AG09309 (cell line): ENCODE measurements at regions not wholly inside any gene's neighbourhood (a gene's known extent, or its start where the extent isn't known, plus 50 kb on each side); places are given as distances from the start of the nearest gene placed in this dataset.

Experiments
- DNase-seq: peaks from one replicate; pipeline ENCODE4 v3.0.0-alpha.2; 2010; ENCODE audit warnings: low read depth
- H3K4me3 ChIP-seq: 2 replicates; pipeline ENCODE4 v1.5.1; 2011; ENCODE audit warnings: mild to moderate bottlenecking, low read depth, low read length, moderate library complexity; ENCODE audit not compliant: control insufficient read depth
- TF ChIP-seq, protein P1 (sequence below): IDR thresholded peaks from 2 replicates; pipeline ENCODE4 v1.5.1; 2011; ENCODE audit warnings: mild to moderate bottlenecking, low read depth, low read length, inconsistent platforms; ENCODE audit not compliant: insufficient read depth, control insufficient read depth; ENCODE audit errors: missing control alignments

DNA sequence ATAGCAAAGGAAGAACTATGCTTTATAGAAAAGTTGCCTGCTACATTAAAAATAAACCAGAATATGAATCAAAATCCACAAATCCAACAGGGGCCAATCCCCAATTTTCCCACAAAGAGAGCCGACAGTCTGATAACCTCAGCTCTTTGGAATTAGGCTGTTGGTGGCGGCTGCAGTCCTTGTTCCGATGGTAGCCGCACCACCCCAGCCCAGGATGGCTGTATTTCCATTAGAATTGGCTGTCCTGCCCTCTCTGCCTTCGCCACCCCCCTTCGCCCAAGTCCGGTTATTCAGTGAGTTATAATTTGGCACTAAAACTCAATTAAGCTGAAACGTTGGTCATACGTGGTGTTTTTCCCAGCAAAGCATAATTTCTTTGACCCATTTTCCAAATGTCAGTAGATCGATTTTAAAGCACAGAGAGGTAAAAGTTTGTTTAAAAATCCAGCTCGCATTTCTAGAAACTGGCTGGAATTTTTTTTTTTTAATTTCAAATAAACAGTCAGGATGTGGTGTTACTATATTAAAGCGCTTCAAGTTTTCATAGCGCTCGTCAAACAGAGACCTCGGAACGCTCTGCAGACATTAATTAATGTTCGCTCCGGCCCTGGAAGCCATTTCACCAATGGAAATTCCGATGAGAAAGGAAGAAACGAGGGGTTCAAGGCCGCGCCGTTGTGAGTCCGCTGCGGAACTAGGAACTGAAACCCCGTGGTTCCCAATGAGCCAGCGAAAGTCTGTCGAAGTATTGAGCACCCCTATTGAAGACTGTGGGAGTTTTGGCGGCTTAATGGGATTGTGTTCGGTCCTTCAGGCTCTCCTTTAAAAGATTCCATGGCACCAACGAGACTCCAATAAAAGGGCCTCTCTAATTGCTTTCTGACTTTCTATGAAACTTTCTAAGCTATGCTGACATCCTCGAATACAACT lies 104.8 kb upstream of the DIO3 start:
- no peak overlapping the region for H3K4me3 ChIP-seq
- TF ChIP-seq, protein P1, sequence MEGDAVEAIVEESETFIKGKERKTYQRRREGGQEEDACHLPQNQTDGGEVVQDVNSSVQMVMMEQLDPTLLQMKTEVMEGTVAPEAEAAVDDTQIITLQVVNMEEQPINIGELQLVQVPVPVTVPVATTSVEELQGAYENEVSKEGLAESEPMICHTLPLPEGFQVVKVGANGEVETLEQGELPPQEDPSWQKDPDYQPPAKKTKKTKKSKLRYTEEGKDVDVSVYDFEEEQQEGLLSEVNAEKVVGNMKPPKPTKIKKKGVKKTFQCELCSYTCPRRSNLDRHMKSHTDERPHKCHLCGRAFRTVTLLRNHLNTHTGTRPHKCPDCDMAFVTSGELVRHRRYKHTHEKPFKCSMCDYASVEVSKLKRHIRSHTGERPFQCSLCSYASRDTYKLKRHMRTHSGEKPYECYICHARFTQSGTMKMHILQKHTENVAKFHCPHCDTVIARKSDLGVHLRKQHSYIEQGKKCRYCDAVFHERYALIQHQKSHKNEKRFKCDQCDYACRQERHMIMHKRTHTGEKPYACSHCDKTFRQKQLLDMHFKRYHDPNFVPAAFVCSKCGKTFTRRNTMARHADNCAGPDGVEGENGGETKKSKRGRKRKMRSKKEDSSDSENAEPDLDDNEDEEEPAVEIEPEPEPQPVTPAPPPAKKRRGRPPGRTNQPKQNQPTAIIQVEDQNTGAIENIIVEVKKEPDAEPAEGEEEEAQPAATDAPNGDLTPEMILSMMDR = no peak
- no peak for DNase-seq

DNA sequence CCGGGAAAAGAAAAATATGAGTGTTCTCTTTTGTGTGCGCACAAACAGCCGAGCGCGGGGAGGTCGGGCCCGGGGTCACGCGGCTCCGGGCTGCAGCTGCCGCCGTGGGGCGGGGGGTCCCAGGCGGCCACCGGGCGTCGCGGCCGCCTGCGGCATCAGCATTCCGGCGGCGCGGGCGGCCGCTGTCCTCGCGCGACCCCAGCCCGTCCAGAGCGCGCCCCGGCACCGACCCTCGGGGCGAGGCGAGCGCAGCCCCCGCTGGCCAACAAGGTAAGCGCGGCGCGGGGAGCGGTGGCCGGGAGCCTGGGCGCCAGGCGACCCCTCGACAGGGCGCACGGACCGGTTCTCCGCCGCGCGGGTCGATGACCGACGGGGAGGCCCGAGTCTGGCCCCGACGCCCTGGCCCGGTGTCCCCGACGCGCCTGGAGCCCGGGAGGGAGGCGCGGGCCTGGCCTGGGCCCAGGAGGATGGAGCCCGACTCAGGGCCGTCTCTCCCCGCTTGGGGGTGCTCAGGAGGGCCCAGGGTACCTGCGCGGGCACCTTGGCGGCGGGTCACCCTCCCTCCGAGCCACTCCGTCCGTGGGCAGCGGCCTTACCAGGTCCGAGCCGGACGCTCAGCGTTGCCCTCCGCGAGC lies 103.9 kb upstream of the DIO3 start:
- no peak for DNase-seq
- TF ChIP-seq, protein P1 = no peak
- no peak overlapping the region for H3K4me3 ChIP-seq

DNA sequence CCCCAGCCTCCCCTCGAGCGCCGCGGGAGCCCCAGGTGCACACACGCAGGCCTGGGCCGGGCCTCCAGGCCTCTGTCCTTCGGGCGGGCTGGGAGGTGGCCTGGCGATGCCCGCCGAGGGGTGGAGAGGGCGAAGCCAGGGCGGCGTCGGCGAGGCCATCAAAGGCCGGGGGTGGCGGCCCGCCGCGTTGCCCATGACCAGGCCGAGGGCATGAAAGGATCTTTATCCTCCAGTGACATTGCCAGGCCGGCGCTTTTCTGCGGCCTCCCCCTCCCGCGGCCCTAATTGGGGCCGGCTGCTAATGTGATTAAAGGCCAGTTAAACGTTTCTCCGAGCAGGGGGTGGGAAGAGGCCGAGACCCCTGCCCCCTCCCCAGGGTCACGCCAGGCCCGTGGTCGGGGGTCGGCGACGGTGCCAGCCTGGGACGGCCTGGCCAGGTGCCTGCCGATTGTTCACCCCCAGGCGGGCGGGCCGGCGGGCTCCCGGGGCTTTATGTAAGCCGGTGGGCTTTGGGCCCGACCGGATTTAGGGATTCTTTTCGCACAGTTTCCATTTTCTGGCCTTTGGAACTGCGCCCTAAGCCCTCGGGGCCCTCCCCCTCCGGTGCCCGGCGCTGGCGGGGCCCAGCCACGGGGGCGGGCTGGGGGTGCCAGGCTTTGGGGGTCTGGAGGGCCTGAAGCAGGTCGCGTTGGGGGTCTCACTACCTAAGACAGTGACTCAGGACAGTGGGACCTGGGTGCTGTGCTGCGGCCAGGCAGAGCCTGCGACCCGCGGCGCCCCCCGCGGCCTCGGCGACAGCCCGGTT lies 103.2 kb upstream of the DIO3 start:
- DNase-seq = no peak

DNA sequence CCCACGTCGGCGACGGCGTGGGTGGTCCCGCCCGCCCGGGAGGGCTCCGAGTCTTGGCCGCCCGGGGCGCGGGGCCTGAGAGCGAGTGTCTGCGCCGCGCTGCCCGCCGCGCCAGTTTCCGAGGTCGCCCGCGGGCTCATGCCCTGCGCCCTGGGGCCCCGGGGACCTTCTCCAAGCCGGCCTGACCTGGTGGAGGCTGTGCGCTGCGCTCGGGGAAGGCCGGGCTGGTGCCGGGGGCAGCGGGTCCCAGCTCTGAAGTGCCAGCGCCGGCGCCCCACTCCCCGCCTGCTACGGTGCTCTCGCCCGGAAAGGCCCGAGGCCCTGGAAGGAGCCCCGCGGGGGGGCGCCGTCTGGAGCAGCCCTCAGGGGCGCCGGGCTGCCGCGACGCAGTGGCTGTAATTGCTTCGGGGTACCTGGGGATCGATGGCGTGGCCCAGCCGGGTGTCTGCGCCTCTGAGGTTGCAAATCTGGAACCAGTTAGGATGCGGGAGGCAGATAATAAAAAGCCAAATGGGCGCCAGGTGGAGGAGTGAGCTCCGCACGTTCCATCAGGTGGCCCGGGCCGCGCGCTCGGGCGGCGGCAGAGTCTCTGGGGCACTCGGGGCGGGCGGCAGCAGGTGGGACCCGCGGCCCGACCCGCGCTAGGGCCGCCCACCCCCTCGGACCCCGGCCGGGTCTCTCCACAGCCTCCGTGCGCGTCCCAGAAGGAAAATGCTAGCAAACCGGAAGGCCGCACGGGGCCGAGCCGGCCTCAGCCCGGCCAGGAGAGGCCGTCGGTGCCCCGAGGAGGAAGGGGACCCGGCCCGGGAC lies 102.3 kb upstream of the DIO3 start:
- H3K4me3 ChIP-seq = no peak overlapping the region
- TF ChIP-seq, protein P1 = no peak
- no peak for DNase-seq

More for the DNA sequence above, 103.2 kb upstream of the DIO3 start:
- no peak overlapping the region for H3K4me3 ChIP-seq
- TF ChIP-seq, protein P1 = no peak

DNA sequence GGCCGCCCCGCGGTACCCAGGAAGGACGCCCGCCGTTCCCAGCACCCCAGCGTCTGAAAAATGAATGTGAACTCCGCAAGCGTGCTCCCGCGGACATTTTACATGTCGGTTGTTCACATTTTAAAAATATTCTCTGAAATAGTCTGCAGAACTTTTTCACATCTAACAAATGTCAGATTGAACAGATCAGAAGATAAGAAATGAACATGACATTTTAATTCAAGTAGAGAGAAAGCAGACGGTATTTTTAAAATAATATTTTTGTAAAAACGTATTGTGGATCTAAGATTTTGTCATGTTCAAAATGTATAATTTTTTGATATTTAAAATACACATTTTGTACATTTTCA lies 101.8 kb upstream of the DIO3 start:
- DNase-seq = no peak
- TF ChIP-seq, protein P1 = no peak
- no peak overlapping the region for H3K4me3 ChIP-seq

DNA sequence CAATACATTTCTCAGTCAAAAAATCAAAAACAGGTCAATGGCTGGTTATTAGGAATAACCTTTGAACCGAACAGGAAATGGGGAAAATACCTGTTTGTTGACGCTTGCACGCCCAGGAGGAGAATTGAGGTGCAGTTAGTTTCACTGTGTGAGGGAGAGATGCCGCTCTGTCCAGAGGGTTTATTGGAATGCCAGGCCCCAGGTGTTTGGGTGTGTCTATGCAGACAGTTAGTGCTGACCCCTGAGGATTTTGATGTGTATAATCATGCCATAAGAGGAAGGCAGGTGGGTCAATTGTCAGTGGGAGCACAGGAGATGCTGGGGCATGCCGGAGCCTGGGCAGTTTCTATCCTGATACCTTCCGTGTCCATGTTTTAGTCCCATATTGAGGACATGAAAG lies 100.8 kb upstream of the DIO3 start:
- no peak overlapping the region for H3K4me3 ChIP-seq
- no peak for DNase-seq
- TF ChIP-seq, protein P1 = no peak
